ENCODE measurements at regions not wholly inside any gene's neighbourhood (a gene's known extent, or its start where the extent isn't known, plus 50 kb on each side); places are given as distances from the start of the nearest gene placed in this dataset.

DNA sequence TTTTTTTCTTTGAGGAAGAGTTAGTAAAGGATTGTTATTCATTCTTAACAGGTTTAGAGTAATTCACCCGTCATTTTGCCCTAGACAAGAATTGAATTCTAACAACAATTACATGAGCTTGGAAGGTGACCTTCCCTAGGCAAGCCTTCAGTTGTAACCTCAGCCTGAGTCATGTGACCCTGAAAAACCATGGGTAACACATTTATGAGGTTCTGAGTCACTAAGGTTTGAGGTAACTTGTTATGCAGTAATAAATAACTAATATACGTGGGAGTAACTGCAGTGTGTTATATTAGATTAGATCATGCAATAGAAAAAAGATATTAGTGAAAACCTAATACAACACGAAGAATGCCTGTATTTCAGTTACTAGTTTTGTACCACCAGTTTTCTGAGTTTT is 237.6 kb upstream of the NDN start:
- Histone ChIP-seq H3K27me3 (ENCODE audit: insufficient read depth, low read length) (no peaks in the 10 kb centered on the region), H2AFZ (ENCODE audit: low read depth, low read length) (no peak overlapping the region), H3K4me1 (ENCODE audit: insufficient read depth, low read length) (no peaks in the 10 kb centered on the region), H4K20me1 (ENCODE audit: insufficient read depth, low read length) (no peaks in the 10 kb centered on the region), H3K4me2 (ENCODE audit: low read length) (no peak overlapping the region), H3K36me3 (ENCODE audit: insufficient read depth, low read length) (no peaks in the 10 kb centered on the region), H3K4me3 (ENCODE audit: insufficient read depth, low read depth, low read length) (no peak overlapping the region), H3K79me2 (ENCODE audit: insufficient read depth, low read length) (no peaks in the 10 kb centered on the region), H3K27ac (ENCODE audit: low read depth, low read length) (no peak overlapping the region), H3K9ac (ENCODE audit: low read length) (no peak overlapping the region), H3K9me3 (ENCODE audit: insufficient read depth, low read depth, low read length) (peaks cover 3% of the 10 kb centered on the region)
- Mint-ChIP-seq H3K27ac (ENCODE audit: unreplicated experiment) (no peak overlapping the region), H3K9me3 (ENCODE audit: unreplicated experiment) (no peaks in the 10 kb centered on the region), H3K27me3 (ENCODE audit: low read depth, unreplicated experiment) (no peaks in the 10 kb centered on the region), H3K36me3 (ENCODE audit: low read depth, unreplicated experiment) (no peaks in the 10 kb centered on the region), H3K4me1 (ENCODE audit: low read depth, unreplicated experiment) (no peaks in the 10 kb centered on the region), H3K4me3 (ENCODE audit: unreplicated experiment) (no peak overlapping the region)
- no peak for TF ChIP-seq CTCF (IDR thresholded peaks at IDR 0.05; ENCODE audit: insufficient read depth, low read depth, low read length)
- FAIRE-seq (no peak), DNase-seq (ENCODE audit: low read depth) (no peak)

- no peak overlapping the region for H3K4me2 ChIP-seq (ENCODE audit: low read length)
- Mint-ChIP-seq H3K27ac (ENCODE audit: unreplicated experiment) (no peak overlapping the region), H3K4me1 (ENCODE audit: low read depth, unreplicated experiment) (no peaks in the 10 kb centered on the region), H3K9me3 (ENCODE audit: unreplicated experiment) (no peaks in the 10 kb centered on the region), H3K4me3 (ENCODE audit: unreplicated experiment) (no peak overlapping the region), H3K36me3 (ENCODE audit: low read depth, unreplicated experiment) (no peaks in the 10 kb centered on the region), H3K27me3 (ENCODE audit: low read depth, unreplicated experiment) (no peaks in the 10 kb centered on the region)
- DNase-seq (ENCODE audit: low read depth): no peak
- TF ChIP-seq EZH2 (IDR thresholded peaks at IDR 0.05; ENCODE audit: insufficient read depth, low read length) (no peak), CTCF (IDR thresholded peaks at IDR 0.05; ENCODE audit: insufficient read depth, low read depth, low read length) (no peak)
- no peaks in the 10 kb centered on the region for H3K79me2 ChIP-seq (ENCODE audit: insufficient read depth, low read length)
- no peaks in the 10 kb centered on the region for H3K27me3 ChIP-seq (ENCODE audit: insufficient read depth, low read length)
- no peak overlapping the region for H3K4me3 ChIP-seq (ENCODE audit: insufficient read depth, low read depth, low read length)
- no peaks in the 10 kb centered on the region for H3K36me3 ChIP-seq (ENCODE audit: insufficient read depth, low read length)
- H4K20me1 ChIP-seq (ENCODE audit: insufficient read depth, low read length): no peaks in the 10 kb centered on the region
- no peak overlapping the region for H3K27ac ChIP-seq (ENCODE audit: low read depth, low read length)
- H3K9me3 ChIP-seq (ENCODE audit: insufficient read depth, low read depth, low read length): no peaks in the 10 kb centered on the region
- no peak for FAIRE-seq
- no peak overlapping the region for H2AFZ ChIP-seq (ENCODE audit: low read depth, low read length)
- H3K9ac ChIP-seq (ENCODE audit: low read length): no peak overlapping the region
- H3K4me1 ChIP-seq (ENCODE audit: insufficient read depth, low read length): no peaks in the 10 kb centered on the region
Measured at GRCh38 chr15:23954931-23955330, 267.8 kb upstream of the NDN start.

DNA sequence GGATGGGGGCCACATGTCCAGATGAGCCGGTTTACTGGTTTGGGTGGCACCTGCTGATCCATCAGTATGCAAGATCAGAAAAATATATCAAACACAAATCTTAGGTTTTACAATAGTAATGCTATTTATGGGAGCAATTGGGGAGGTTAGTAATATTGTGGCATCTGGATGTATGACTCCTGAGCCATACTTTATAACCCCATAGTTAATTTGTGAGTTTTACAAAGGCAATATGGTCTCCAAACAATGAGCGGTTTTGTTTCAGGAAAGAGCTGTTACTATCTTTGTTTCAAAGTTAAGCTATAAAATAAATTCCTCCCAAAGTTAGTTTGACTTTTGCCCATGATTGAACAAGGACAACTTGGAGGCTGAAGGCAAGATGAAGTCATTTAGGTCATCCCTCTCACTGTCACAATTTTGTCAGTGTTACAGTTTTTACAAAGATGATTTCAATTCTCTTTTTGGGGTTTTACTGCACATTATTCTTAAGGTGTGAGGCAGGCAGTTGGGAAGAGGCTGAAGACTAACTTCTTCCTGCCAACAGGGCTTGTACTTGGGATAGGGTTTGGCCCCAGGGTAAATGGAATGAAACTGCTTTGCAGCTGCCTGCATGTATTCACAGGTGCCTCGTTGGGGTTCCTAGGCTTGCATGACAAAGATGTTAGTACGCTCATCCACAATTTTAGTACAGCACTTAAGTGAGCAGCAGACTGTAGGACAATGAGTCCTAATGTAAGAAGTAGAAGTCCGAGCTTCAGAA is 296.6 kb upstream of the NDN start:
- Histone ChIP-seq H3K79me2 (ENCODE audit: insufficient read depth, low read length) (no peaks in the 10 kb centered on the region), H3K27ac (ENCODE audit: low read depth, low read length) (no peak overlapping the region), H4K20me1 (ENCODE audit: insufficient read depth, low read length) (no peaks in the 10 kb centered on the region), H3K9ac (ENCODE audit: low read length) (no peak overlapping the region), H3K9me3 (ENCODE audit: insufficient read depth, low read depth, low read length) (no peaks in the 10 kb centered on the region), H2AFZ (ENCODE audit: low read depth, low read length) (no peak overlapping the region), H3K4me1 (ENCODE audit: insufficient read depth, low read length) (no peaks in the 10 kb centered on the region), H3K36me3 (ENCODE audit: insufficient read depth, low read length) (no peaks in the 10 kb centered on the region), H3K4me3 (ENCODE audit: insufficient read depth, low read depth, low read length) (no peak overlapping the region), H3K27me3 (ENCODE audit: insufficient read depth, low read length) (no peaks in the 10 kb centered on the region), H3K4me2 (ENCODE audit: low read length) (no peak overlapping the region)
- TF ChIP-seq EZH2 (IDR thresholded peaks at IDR 0.05; ENCODE audit: insufficient read depth, low read length) (no peak), CTCF (IDR thresholded peaks at IDR 0.05; ENCODE audit: insufficient read depth, low read depth, low read length) (no peak)
- FAIRE-seq (no peak), DNase-seq (ENCODE audit: low read depth) (no peak)
- H3K9me3 Mint-ChIP-seq (ENCODE audit: unreplicated experiment): no peaks in the 10 kb centered on the region
- H3K36me3 Mint-ChIP-seq (ENCODE audit: low read depth, unreplicated experiment): no peaks in the 10 kb centered on the region
- no peaks in the 10 kb centered on the region for H3K27me3 Mint-ChIP-seq (ENCODE audit: low read depth, unreplicated experiment)
- H3K4me3 Mint-ChIP-seq (ENCODE audit: unreplicated experiment): no peak overlapping the region
- H3K27ac Mint-ChIP-seq (ENCODE audit: unreplicated experiment): no peak overlapping the region
- no peaks in the 10 kb centered on the region for H3K4me1 Mint-ChIP-seq (ENCODE audit: low read depth, unreplicated experiment)
